SK-N-SH (cell line): ENCODE measurements at regions not wholly inside any gene's neighbourhood (a gene's known extent, or its start where the extent isn't known, plus 50 kb on each side); places are given as distances from the start of the nearest gene placed in this dataset.

ENCODE experiments used
- CTCF ChIA-PET: fragments of 300-600, 350-600 bp; formaldehyde crosslinking; extraction: SDS; loops from one replicate; lab custom pipeline; 2021; lab: Yijun Ruan, JAX
- POLR2A ChIA-PET: fragments of 350-600 bp; sonication (Branson Sonifier 250); formaldehyde crosslinking; extraction: SDS; loops from one replicate; lab custom pipeline; 2020; ENCODE audit warnings: antibody characterized with exemption, inconsistent platforms; lab: Yijun Ruan, JAX
- DNase-seq: peaks from one replicate; pipeline ENCODE4 v3.0.0; 2012
- H2AFZ ChIP-seq: fragments of 200-600 bp; sonication (generic); 2 replicates; pipeline ENCODE4 v1.8.1; 2016; ENCODE audit warnings: antibody characterized with exemption, mild to moderate bottlenecking, low read depth
- H3F3A ChIP-seq: fragments of 200-600 bp; sonication (generic); replicated peaks from 2 replicates; pipeline ENCODE3; 2016; ENCODE audit warnings: antibody characterized with exemption, mild to moderate bottlenecking; ENCODE audit not compliant: insufficient read depth
- H3K27ac ChIP-seq, 2 experiments: fragments of 200-500 bp in 1 of 2; fragments of 200-600 bp in 1 of 2; sonication (Bioruptor generic) in 1 of 2; sonication (generic), shearing (Covaris generic) in 1 of 2; 2 replicates each; pipeline versions ENCODE4 v1.5.1 to v1.6.1; 2014 to 2016; ENCODE audit warnings: low read depth in 2 of 2, inconsistent platforms in 1 of 2, low read length in 1 of 2, mild to moderate bottlenecking in 1 of 2, mixed read lengths in 1 of 2
- H3K27me3 ChIP-seq: fragments of 200-600 bp; sonication (generic), shearing (Covaris generic); 2 replicates; pipeline ENCODE4 v1.6.1; 2016; ENCODE audit warnings: mixed run types; ENCODE audit not compliant: insufficient read depth
- H3K36me3 ChIP-seq, 2 experiments: fragments of 200-500 bp in 1 of 2; fragments of 200-600 bp in 1 of 2; sonication (Bioruptor generic) in 1 of 2; sonication (generic) in 1 of 2; replicated peaks in 1 of 2; 2 replicates each; pipeline versions ENCODE3 to v1.5.1; 2014 to 2016; ENCODE audit warnings: low read length in 1 of 2, mild to moderate bottlenecking in 1 of 2; ENCODE audit not compliant: insufficient read depth in 2 of 2, control insufficient read depth in 1 of 2
- H3K4me1 ChIP-seq, 2 experiments: fragments of 200-500 bp in 1 of 2; fragments of 200-600 bp in 1 of 2; sonication (Bioruptor generic) in 1 of 2; sonication (generic), shearing (Covaris generic) in 1 of 2; 2 replicates each; pipeline versions ENCODE4 v1.5.1 to v1.6.1; 2014 to 2016; ENCODE audit warnings: low read depth in 1 of 2, low read length in 1 of 2, mixed run types in 1 of 2; ENCODE audit not compliant: insufficient read depth in 2 of 2, control insufficient read depth in 1 of 2
- H3K4me2 ChIP-seq: fragments of 200-600 bp; sonication (generic), shearing (Covaris generic); 2 replicates; pipeline ENCODE4 v1.6.1; 2017; ENCODE audit warnings: mixed run types
- H3K4me3 ChIP-seq, 2 experiments: fragments of 200-500 bp in 1 of 2; fragments of 200-600 bp in 1 of 2; sonication (Bioruptor generic) in 1 of 2; sonication (generic), shearing (Covaris generic) in 1 of 2; 2 replicates each; pipeline versions ENCODE4 v1.5.1 to v1.8.1; 2014 to 2016; ENCODE audit warnings: low read depth in 2 of 2, inconsistent platforms in 1 of 2, low read length in 1 of 2, mild to moderate bottlenecking in 1 of 2, mixed read lengths in 1 of 2, moderate library complexity in 1 of 2
- H3K79me2 ChIP-seq: fragments of 200-600 bp; sonication (generic); 2 replicates; pipeline ENCODE4 v1.8.1; 2017; ENCODE audit warnings: mild to moderate bottlenecking; ENCODE audit not compliant: insufficient read depth
- H3K9ac ChIP-seq: fragments of 200-600 bp; sonication (generic); 2 replicates; pipeline ENCODE4 v1.6.1; 2017; ENCODE audit warnings: mixed run types
- H3K9me2 ChIP-seq: fragments of 200-600 bp; sonication (generic); 2 replicates; pipeline ENCODE4 v1.6.1; 2017; ENCODE audit warnings: mixed run types
- H3K9me3 ChIP-seq: fragments of 200-600 bp; sonication (generic); 2 replicates; pipeline ENCODE4 v1.6.1; 2017; ENCODE audit warnings: mixed run types, mild to moderate bottlenecking, moderate library complexity
- H4K20me1 ChIP-seq: fragments of 200-600 bp; sonication (generic); 2 replicates; pipeline ENCODE4 v1.6.1; 2017; ENCODE audit warnings: mild to moderate bottlenecking, mixed run types; ENCODE audit not compliant: insufficient read depth
- EP300 ChIP-seq, 2 experiments: IDR thresholded peaks; 2 replicates each; pipeline versions ENCODE4 v1.4.0 to v1.6.1; 2012; ENCODE audit warnings: borderline replicate concordance in 1 of 2, low read depth in 1 of 2, low read length in 1 of 2
- EZH2phosphoT487 ChIP-seq: fragments of 200-600 bp; sonication (generic); IDR thresholded peaks from 2 replicates; pipeline ENCODE4 v1.6.1; 2017; ENCODE audit warnings: low read depth, mixed run types, mild to moderate bottlenecking, antibody characterized with exemption, moderate library complexity, borderline replicate concordance
- FOSL2 ChIP-seq: IDR thresholded peaks from 2 replicates; pipeline ENCODE4 v1.4.0; 2012; ENCODE audit warnings: low read depth, mild to moderate bottlenecking, moderate library complexity, borderline replicate concordance
- FOXM1 ChIP-seq: IDR thresholded peaks from 2 replicates; pipeline ENCODE4 v1.4.0; 2012; ENCODE audit warnings: low read depth, mild to moderate bottlenecking
- JUND ChIP-seq: IDR thresholded peaks from 2 replicates; pipeline ENCODE4 v1.4.0; 2012
- NFIC ChIP-seq: IDR thresholded peaks from 2 replicates; pipeline ENCODE4 v1.4.0; 2012; ENCODE audit warnings: borderline replicate concordance
- NRF1 ChIP-seq: IDR thresholded peaks from 2 replicates; pipeline ENCODE4 v1.6.1; 2012; ENCODE audit warnings: low read depth, mild to moderate bottlenecking, low read length
- RAD21 ChIP-seq: IDR thresholded peaks from 2 replicates; pipeline ENCODE4 v1.6.1; 2012; ENCODE audit warnings: mild to moderate bottlenecking, low read length
- RXRA ChIP-seq: IDR thresholded peaks from 2 replicates; pipeline ENCODE4 v1.4.0; 2012; ENCODE audit warnings: low read depth, mild to moderate bottlenecking, borderline replicate concordance
- SMC3 ChIP-seq: IDR thresholded peaks from 2 replicates; pipeline ENCODE4 v1.6.1; 2012; ENCODE audit warnings: low read depth, low read length, improper control_type of control experiment
- TAF1 ChIP-seq: IDR thresholded peaks from 2 replicates; pipeline ENCODE4 v1.6.1; 2012; ENCODE audit warnings: low read depth, mild to moderate bottlenecking, low read length, moderate library complexity, borderline replicate concordance
- YY1 ChIP-seq: IDR thresholded peaks from 2 replicates; pipeline ENCODE4 v1.4.0; 2012; ENCODE audit warnings: low read depth, mild to moderate bottlenecking
- WGBS: methylation state at CpG from one replicate; pipeline ENCODE4 v1.1.6; 2017; ENCODE audit warnings: low lambda C conversion rate; 5-methylcytosine and 5-hydroxymethylcytosine counted together
- TF ChIP-seq, protein P1 (sequence below): fragments of 150-350 bp; IDR thresholded peaks from 2 replicates; pipeline ENCODE4 v1.6.1; 2017; ENCODE audit warnings: antibody characterized with exemption, low read length, low read depth, borderline replicate concordance
- TF ChIP-seq, protein P2 (sequence below): IDR thresholded peaks from 2 replicates; pipeline ENCODE4 v1.6.1; 2012; ENCODE audit warnings: mild to moderate bottlenecking, low read depth, low read length, moderate library complexity
- TF ChIP-seq, protein P3 (sequence below): fragments of 150-350 bp; IDR thresholded peaks from 2 replicates; pipeline ENCODE4 v1.6.1; 2016; ENCODE audit warnings: mild to moderate bottlenecking, low read depth, low read length
- TF ChIP-seq, protein P4 (sequence below): fragments of 200-600 bp; sonication (generic); IDR thresholded peaks from 2 replicates; pipeline ENCODE4 v1.6.1; 2017; ENCODE audit warnings: antibody characterized with exemption, mild to moderate bottlenecking, moderate library complexity

DNA sequence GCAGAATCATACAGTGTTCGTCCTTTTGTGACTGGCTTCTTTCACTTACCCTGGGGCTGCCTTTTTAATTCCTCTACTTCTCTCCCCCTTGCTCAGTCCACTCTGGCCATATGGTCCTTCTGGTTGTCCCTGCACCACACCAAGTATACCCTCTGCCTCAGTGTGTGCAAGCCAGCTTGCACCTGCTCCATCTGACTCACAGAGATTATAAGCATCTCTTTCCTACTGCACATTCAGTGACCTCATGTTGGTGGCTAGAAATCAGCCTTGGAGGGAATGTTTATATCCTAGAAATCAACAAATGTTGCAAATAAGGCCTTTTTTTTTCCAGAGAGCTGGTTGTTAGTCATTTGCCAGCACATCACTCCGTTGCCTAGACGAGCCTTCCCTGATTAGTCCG is 67.5 kb upstream of the C10orf90 start:
- CTCF ChIA-PET, result interaction anchor here (0.8 to 1.0 kb wide), 2 partner anchors 11 to 45 kb away, joined by 3 to 4 read pairs; no protein-coding TSS in a partner anchor
- no peak overlapping the region for H3K9ac ChIP-seq
- H2AFZ ChIP-seq, result no peak overlapping the region
- POLR2A ChIA-PET, result no interaction called here
- no peak overlapping the region for H3K27ac ChIP-seq
- no peaks in the 10 kb centered on the region for H3K9me3 ChIP-seq
- H3K79me2 ChIP-seq, result no peaks in the 10 kb centered on the region
- DNase-seq, result no peak
- no peaks in the 10 kb centered on the region for H3K36me3 ChIP-seq
- no peaks in the 10 kb centered on the region for H3K9me2 ChIP-seq
- no peak overlapping the region for H3K4me3 ChIP-seq
- H3F3A ChIP-seq, result no peaks in the 10 kb centered on the region
- no peaks in the 10 kb centered on the region for H3K4me1 ChIP-seq
- H3K27me3 ChIP-seq, result no peaks in the 10 kb centered on the region
- TF ChIP-seq YY1, result no peak
- TF ChIP-seq, protein P1, sequence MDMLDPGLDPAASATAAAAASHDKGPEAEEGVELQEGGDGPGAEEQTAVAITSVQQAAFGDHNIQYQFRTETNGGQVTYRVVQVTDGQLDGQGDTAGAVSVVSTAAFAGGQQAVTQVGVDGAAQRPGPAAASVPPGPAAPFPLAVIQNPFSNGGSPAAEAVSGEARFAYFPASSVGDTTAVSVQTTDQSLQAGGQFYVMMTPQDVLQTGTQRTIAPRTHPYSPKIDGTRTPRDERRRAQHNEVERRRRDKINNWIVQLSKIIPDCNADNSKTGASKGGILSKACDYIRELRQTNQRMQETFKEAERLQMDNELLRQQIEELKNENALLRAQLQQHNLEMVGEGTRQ, result no peak
- no peak for TF ChIP-seq EZH2phosphoT487
- TF ChIP-seq, protein P2, sequence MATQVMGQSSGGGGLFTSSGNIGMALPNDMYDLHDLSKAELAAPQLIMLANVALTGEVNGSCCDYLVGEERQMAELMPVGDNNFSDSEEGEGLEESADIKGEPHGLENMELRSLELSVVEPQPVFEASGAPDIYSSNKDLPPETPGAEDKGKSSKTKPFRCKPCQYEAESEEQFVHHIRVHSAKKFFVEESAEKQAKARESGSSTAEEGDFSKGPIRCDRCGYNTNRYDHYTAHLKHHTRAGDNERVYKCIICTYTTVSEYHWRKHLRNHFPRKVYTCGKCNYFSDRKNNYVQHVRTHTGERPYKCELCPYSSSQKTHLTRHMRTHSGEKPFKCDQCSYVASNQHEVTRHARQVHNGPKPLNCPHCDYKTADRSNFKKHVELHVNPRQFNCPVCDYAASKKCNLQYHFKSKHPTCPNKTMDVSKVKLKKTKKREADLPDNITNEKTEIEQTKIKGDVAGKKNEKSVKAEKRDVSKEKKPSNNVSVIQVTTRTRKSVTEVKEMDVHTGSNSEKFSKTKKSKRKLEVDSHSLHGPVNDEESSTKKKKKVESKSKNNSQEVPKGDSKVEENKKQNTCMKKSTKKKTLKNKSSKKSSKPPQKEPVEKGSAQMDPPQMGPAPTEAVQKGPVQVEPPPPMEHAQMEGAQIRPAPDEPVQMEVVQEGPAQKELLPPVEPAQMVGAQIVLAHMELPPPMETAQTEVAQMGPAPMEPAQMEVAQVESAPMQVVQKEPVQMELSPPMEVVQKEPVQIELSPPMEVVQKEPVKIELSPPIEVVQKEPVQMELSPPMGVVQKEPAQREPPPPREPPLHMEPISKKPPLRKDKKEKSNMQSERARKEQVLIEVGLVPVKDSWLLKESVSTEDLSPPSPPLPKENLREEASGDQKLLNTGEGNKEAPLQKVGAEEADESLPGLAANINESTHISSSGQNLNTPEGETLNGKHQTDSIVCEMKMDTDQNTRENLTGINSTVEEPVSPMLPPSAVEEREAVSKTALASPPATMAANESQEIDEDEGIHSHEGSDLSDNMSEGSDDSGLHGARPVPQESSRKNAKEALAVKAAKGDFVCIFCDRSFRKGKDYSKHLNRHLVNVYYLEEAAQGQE, result no peak
- TF ChIP-seq RXRA, result no peak
- TF ChIP-seq RAD21, result no peak
- TF ChIP-seq TAF1, result no peak
- TF ChIP-seq NFIC, result no peak
- no peak for TF ChIP-seq JUND
- TF ChIP-seq, protein P3, sequence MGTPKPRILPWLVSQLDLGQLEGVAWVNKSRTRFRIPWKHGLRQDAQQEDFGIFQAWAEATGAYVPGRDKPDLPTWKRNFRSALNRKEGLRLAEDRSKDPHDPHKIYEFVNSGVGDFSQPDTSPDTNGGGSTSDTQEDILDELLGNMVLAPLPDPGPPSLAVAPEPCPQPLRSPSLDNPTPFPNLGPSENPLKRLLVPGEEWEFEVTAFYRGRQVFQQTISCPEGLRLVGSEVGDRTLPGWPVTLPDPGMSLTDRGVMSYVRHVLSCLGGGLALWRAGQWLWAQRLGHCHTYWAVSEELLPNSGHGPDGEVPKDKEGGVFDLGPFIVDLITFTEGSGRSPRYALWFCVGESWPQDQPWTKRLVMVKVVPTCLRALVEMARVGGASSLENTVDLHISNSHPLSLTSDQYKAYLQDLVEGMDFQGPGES, result no peak
- TF ChIP-seq FOXM1, result no peak
- TF ChIP-seq SMC3, result no peak
- TF ChIP-seq EP300 (IDR thresholded peaks at IDR 0.05; ENCODE audit: borderline replicate concordance in 1 of 2, low read depth in 1 of 2, low read length in 1 of 2), result no peak
- no peak for TF ChIP-seq FOSL2
- no peak for TF ChIP-seq NRF1
- TF ChIP-seq, protein P4, sequence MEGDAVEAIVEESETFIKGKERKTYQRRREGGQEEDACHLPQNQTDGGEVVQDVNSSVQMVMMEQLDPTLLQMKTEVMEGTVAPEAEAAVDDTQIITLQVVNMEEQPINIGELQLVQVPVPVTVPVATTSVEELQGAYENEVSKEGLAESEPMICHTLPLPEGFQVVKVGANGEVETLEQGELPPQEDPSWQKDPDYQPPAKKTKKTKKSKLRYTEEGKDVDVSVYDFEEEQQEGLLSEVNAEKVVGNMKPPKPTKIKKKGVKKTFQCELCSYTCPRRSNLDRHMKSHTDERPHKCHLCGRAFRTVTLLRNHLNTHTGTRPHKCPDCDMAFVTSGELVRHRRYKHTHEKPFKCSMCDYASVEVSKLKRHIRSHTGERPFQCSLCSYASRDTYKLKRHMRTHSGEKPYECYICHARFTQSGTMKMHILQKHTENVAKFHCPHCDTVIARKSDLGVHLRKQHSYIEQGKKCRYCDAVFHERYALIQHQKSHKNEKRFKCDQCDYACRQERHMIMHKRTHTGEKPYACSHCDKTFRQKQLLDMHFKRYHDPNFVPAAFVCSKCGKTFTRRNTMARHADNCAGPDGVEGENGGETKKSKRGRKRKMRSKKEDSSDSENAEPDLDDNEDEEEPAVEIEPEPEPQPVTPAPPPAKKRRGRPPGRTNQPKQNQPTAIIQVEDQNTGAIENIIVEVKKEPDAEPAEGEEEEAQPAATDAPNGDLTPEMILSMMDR, result no peak
- TF ChIP-seq, all 33 proteins: peak for 0
- H4K20me1 ChIP-seq, result no peaks in the 10 kb centered on the region
- 43% methylated on average over 4 of the region's 4 CpGs for WGBS
- no peak overlapping the region for H3K4me2 ChIP-seq
